IMR-90 (cell line): ENCODE measurements at regions not wholly inside any gene's neighbourhood (a gene's known extent, or its start where the extent isn't known, plus 50 kb on each side); places are given as distances from the start of the nearest gene placed in this dataset.

Source experiments
- ATAC-seq: fragments of 200-7000 bp; cut with Tn5 transposase; 2 replicates; pipeline ENCODE4 v1.9.1; 2020; ENCODE audit warnings: low read depth, mild to moderate bottlenecking, moderate library complexity
- BruUV-seq: library from RNA; stranded (reverse); fragments of 400-500 nt; replicated peaks from 2 replicates; lab custom pipeline; 2021; lab: Mats Ljungman, UMichigan
- CTCF ChIA-PET: fragments of 300-600 bp; formaldehyde crosslinking; extraction: SDS; loops from one replicate; lab custom pipeline; 2021; ENCODE audit warnings: antibody characterized with exemption; lab: Yijun Ruan, JAX
- POLR2A ChIA-PET: fragments of 300-600 bp; sonication (Branson Sonifier 250); formaldehyde crosslinking; loops from one replicate; lab custom pipeline; 2022; ENCODE audit warnings: antibody characterized with exemption; ENCODE audit not compliant: unreplicated experiment; lab: Charles Lee
- DNase-seq: peaks from one replicate; pipeline ENCODE4 v3.0.0; 2013
- H2AFZ ChIP-seq: replicated peaks from 2 replicates; pipeline ENCODE3; 2013; ENCODE audit warnings: low read length, mild to moderate bottlenecking; ENCODE audit not compliant: poor library complexity
- H2AK5ac ChIP-seq: 2 replicates; pipeline ENCODE4 v1.6.1; 2013; ENCODE audit warnings: low read depth, low read length, inconsistent platforms
- H2AK9ac ChIP-seq: replicated peaks from 2 replicates; pipeline ENCODE3; 2013; ENCODE audit warnings: mild to moderate bottlenecking, low read depth, low read length, moderate library complexity; ENCODE audit not compliant: poor library complexity
- H2BK120ac ChIP-seq: 2 replicates; pipeline ENCODE4 v1.6.1; 2013; ENCODE audit warnings: low read depth, low read length, inconsistent platforms
- H2BK15ac ChIP-seq: 3 replicates; pipeline ENCODE4 v1.6.1; 2013; ENCODE audit warnings: low read depth, low read length, inconsistent platforms
- H2BK20ac ChIP-seq: 2 replicates; pipeline ENCODE4 v1.6.1; 2013; ENCODE audit warnings: low read depth, mild to moderate bottlenecking, inconsistent platforms, low read length, moderate library complexity
- H2BK5ac ChIP-seq: 2 replicates; pipeline ENCODE4 v1.6.1; 2013; ENCODE audit warnings: mild to moderate bottlenecking, low read depth, low read length, inconsistent platforms; ENCODE audit not compliant: poor library complexity, severe bottlenecking
- H3K14ac ChIP-seq: replicated peaks from 2 replicates; pipeline ENCODE4 v1.6.1; 2013; ENCODE audit warnings: low read depth, low read length, inconsistent platforms
- H3K18ac ChIP-seq: 2 replicates; pipeline ENCODE4 v1.6.1; 2013; ENCODE audit warnings: low read depth, low read length, control low read depth
- H3K23ac ChIP-seq: 2 replicates; pipeline ENCODE4 v1.6.1; 2013; ENCODE audit warnings: low read depth, low read length, inconsistent platforms
- H3K27ac ChIP-seq: 2 replicates; pipeline ENCODE4 v1.5.1; 2013; ENCODE audit warnings: mild to moderate bottlenecking, control low read depth, low read length; ENCODE audit not compliant: insufficient read depth
- H3K27me3 ChIP-seq: 2 replicates; pipeline ENCODE4 v1.6.1; 2013; ENCODE audit warnings: low read length; ENCODE audit not compliant: control insufficient read depth, insufficient read depth
- H3K36me3 ChIP-seq: 2 replicates; pipeline ENCODE4 v1.6.1; 2013; ENCODE audit warnings: low read length, mixed read lengths; ENCODE audit not compliant: control insufficient read depth, insufficient read depth
- H3K4ac ChIP-seq: 2 replicates; pipeline ENCODE4 v1.6.1; 2013; ENCODE audit warnings: low read depth, low read length, inconsistent platforms
- H3K4me1 ChIP-seq: 2 replicates; pipeline ENCODE4 v1.6.1; 2013; ENCODE audit warnings: low read length, mixed read lengths; ENCODE audit not compliant: control insufficient read depth, insufficient read depth
- H3K4me2 ChIP-seq: 2 replicates; pipeline ENCODE4 v1.6.1; 2013; ENCODE audit warnings: low read depth, mild to moderate bottlenecking, control low read depth, low read length, moderate library complexity
- H3K4me3 ChIP-seq: 2 replicates; pipeline ENCODE4 v1.5.1; 2013; ENCODE audit warnings: low read depth, mild to moderate bottlenecking, control low read depth, low read length, moderate library complexity; ENCODE audit not compliant: insufficient read depth
- H3K56ac ChIP-seq: 2 replicates; pipeline ENCODE4 v1.6.1; 2013; ENCODE audit warnings: low read length, inconsistent platforms; ENCODE audit not compliant: insufficient read depth; ENCODE audit errors: extremely low read depth
- H3K79me1 ChIP-seq, 2 experiments: 2 replicates each; pipeline ENCODE4 v1.6.1; 2013; ENCODE audit warnings: low read length in 2 of 2, inconsistent platforms in 1 of 2, low read depth in 1 of 2
- H3K9ac ChIP-seq: 2 replicates; pipeline ENCODE4 v1.6.1; 2013; ENCODE audit warnings: low read depth, low read length, control low read depth
- H3K9me1 ChIP-seq: 2 replicates; pipeline ENCODE4 v1.6.1; 2013; ENCODE audit warnings: low read length, inconsistent platforms; ENCODE audit not compliant: insufficient read depth
- H3K9me3 ChIP-seq: 2 replicates; pipeline ENCODE4 v1.6.1; 2013; ENCODE audit warnings: low read length; ENCODE audit not compliant: control insufficient read depth, insufficient read depth
- H4K20me1 ChIP-seq: 2 replicates; pipeline ENCODE4 v1.6.1; 2013; ENCODE audit warnings: low read length, inconsistent platforms; ENCODE audit not compliant: insufficient read depth
- H4K5ac ChIP-seq: 2 replicates; pipeline ENCODE4 v1.6.1; 2013; ENCODE audit warnings: mild to moderate bottlenecking, low read depth, low read length, control low read depth
- H4K8ac ChIP-seq, 2 experiments: 2 replicates each; pipeline ENCODE4 v1.6.1; 2013; ENCODE audit warnings: low read depth in 2 of 2, low read length in 2 of 2, control low read depth in 1 of 2, inconsistent platforms in 1 of 2
- H4K91ac ChIP-seq: 2 replicates; pipeline ENCODE4 v1.6.1; 2013; ENCODE audit warnings: low read depth, low read length, inconsistent platforms; ENCODE audit not compliant: insufficient read depth
- CHD1 ChIP-seq: IDR thresholded peaks from 2 replicates; pipeline ENCODE4 v1.6.1; 2012; ENCODE audit warnings: low read depth, low read length, improper control_type of control experiment
- ELK1 ChIP-seq: fragments of 150-350 bp; IDR thresholded peaks from 2 replicates; pipeline ENCODE4 v1.6.1; 2016; ENCODE audit warnings: low read depth, mild to moderate bottlenecking, low read length, moderate library complexity, borderline replicate concordance
- MAZ ChIP-seq: IDR thresholded peaks from 2 replicates; pipeline ENCODE4 v1.6.1; 2012; ENCODE audit warnings: low read depth, mild to moderate bottlenecking, low read length, improper control_type of control experiment, moderate library complexity, borderline replicate concordance
- POLR2A ChIP-seq: IDR thresholded peaks from 2 replicates; pipeline ENCODE4 v1.6.1; 2012; ENCODE audit warnings: mild to moderate bottlenecking, low read depth, low read length
- RAD21 ChIP-seq: IDR thresholded peaks from 2 replicates; pipeline ENCODE4 v1.6.1; 2012; ENCODE audit warnings: low read length, improper control_type of control experiment
- SMC3 ChIP-seq: fragments of 150-350 bp; IDR thresholded peaks from 2 replicates; pipeline ENCODE4 v1.6.1; 2016; ENCODE audit warnings: low read depth, mild to moderate bottlenecking, antibody characterized with exemption, low read length, moderate library complexity
- WGBS, 2 experiments: methylation state at CpG; one replicate each; pipeline versions ENCODE4 v1.1.5 to v1.1.7; 2013; ENCODE audit warnings: missing lambda C conversion rate in 2 of 2; ENCODE audit not compliant: insufficient read length in 1 of 2; ENCODE audit errors: extremely low coverage in 2 of 2; 5-methylcytosine and 5-hydroxymethylcytosine counted together
- dilution Hi-C: fragments of 300-500 bp; cut with HindIII; formaldehyde crosslinking; loops from one replicate; pipeline ENCODE4 v1.14.3; 2018; ENCODE audit warnings: low sequenced_read_pairs; ENCODE audit not compliant: unreplicated experiment
- in situ Hi-C: fragments of 300-500 bp; cut with MboI; formaldehyde crosslinking; loops from 3 replicates; pipeline ENCODE4 v1.14.3; 2019; ENCODE audit warnings: low sequenced_read_pairs, inconsistent platforms, mixed read lengths
- intact Hi-C: fragments of 100-400 bp; cut with micrococcal nuclease; formaldehyde crosslinking; loops from 2 replicates; pipeline ENCODE4 v1.10.0; 2022

- dilution Hi-C loops, result no loop called here
- Histone ChIP-seq H3K4me2 (no peak overlapping the region), H4K8ac (no peak overlapping the region), H3K36me3 (no peaks in the 10 kb centered on the region), H3K79me1 (no peaks in the 10 kb centered on the region), H4K5ac (no peak overlapping the region), H3K56ac (no peak overlapping the region), H3K4me1 (no peaks in the 10 kb centered on the region), H3K9me1 (no peaks in the 10 kb centered on the region), H2BK20ac (no peak overlapping the region), H3K27ac (no peak overlapping the region), H4K91ac (no peak overlapping the region), H3K23ac (no peak overlapping the region), H2BK15ac (no peak overlapping the region), H3K18ac (no peak overlapping the region), H3K4ac (no peak overlapping the region), H2AFZ (no peak overlapping the region), H4K20me1 (no peaks in the 10 kb centered on the region), H2BK120ac (no peak overlapping the region), H3K4me3 (no peak overlapping the region), H3K9me3 (no peaks in the 10 kb centered on the region), H3K14ac (no peak overlapping the region), H3K27me3 (no peaks in the 10 kb centered on the region), H2AK9ac (no peak overlapping the region), H2BK5ac (no peak overlapping the region), H3K9ac (no peak overlapping the region), H2AK5ac (no peak overlapping the region)
- no peak for TF ChIP-seq POLR2A
- TF ChIP-seq SMC3, result no peak
- TF ChIP-seq MAZ, result no peak
- TF ChIP-seq RAD21, result no peak
- TF ChIP-seq CHD1, result no peak
- TF ChIP-seq ELK1, result no peak
- no CpG with 5 or more reads among the region's 1 CpG for WGBS, 2 experiments
- ChIA-PET POLR2A (no interaction called here), CTCF (no interaction called here)
- no TSS peak for BruUV-seq
- ATAC-seq (no peak), DNase-seq (peak; percentile 1)
- in situ Hi-C loops, result no loop called here
- intact Hi-C loops, result no loop called here
Observed at GRCh38 chr1:194227161-194227560, 1040.7 kb upstream of the B3GALT2 start.
